Mesothelial cell of epicardium (in vitro differentiated cells): ENCODE measurements at regions not wholly inside any gene's neighbourhood (a gene's known extent, or its start where the extent isn't known, plus 50 kb on each side); places are given as distances from the start of the nearest gene placed in this dataset.
"Not testable (repeated sequence)": the region's sequence is repeated elsewhere in the genome, so short reads cannot be mapped to it uniquely, and the experiment has no call there.

Experiments used
- DNase-seq, 2 experiments: peaks; one replicate each; pipeline ENCODE4 v3.0.0; 2021; ENCODE audit warnings: low spot score in 2 of 2; ENCODE audit not compliant: unreplicated experiment in 2 of 2
- H3K27ac Mint-ChIP-seq: 2 replicates; pipeline ENCODE4 v1.8.0; 2021; ENCODE audit warnings: mixed read lengths
- H3K27me3 Mint-ChIP-seq: 2 replicates; pipeline ENCODE4 v1.8.0; 2021; ENCODE audit warnings: low read depth, mixed read lengths
- H3K36me3 Mint-ChIP-seq: 2 replicates; pipeline ENCODE4 v1.8.0; 2021; ENCODE audit warnings: mixed read lengths
- H3K4me1 Mint-ChIP-seq: 2 replicates; pipeline ENCODE4 v1.8.0; 2021; ENCODE audit warnings: mixed read lengths
- H3K4me3 Mint-ChIP-seq: 2 replicates; pipeline ENCODE4 v1.8.0; 2021; ENCODE audit warnings: mild to moderate bottlenecking, moderate library complexity, mixed read lengths
- H3K9me3 Mint-ChIP-seq: 2 replicates; pipeline ENCODE4 v1.8.0; 2021; ENCODE audit warnings: mixed read lengths
- CTCF ChIP-seq: fragments of 200-600 bp; sonication (generic); IDR thresholded peaks from one replicate; pipeline ENCODE4 v1.5.0; 2021; ENCODE audit warnings: antibody characterized with exemption; ENCODE audit not compliant: unreplicated experiment

- H3K4me1 Mint-ChIP-seq: peaks cover 9% of the 10 kb centered on the region
- TF ChIP-seq CTCF: no peak
- H3K36me3 Mint-ChIP-seq: no peaks in the 10 kb centered on the region
- DNase-seq: no peak
- peaks cover 9% of the 10 kb centered on the region for H3K9me3 Mint-ChIP-seq
- no peak overlapping the region for H3K27ac Mint-ChIP-seq
- no peaks in the 10 kb centered on the region for H3K27me3 Mint-ChIP-seq
- H3K4me3 Mint-ChIP-seq: no peak overlapping the region
Measured at GRCh38 chr5:74441616-74442015, 198.9 kb downstream of the ENC1 start.

GRCh38 chr5:74440341-74440740 lies 200.2 kb downstream of the ENC1 start:
- peaks cover 6% of the 10 kb centered on the region for H3K4me1 Mint-ChIP-seq
- no peaks in the 10 kb centered on the region for H3K27me3 Mint-ChIP-seq
- no peak for TF ChIP-seq CTCF
- H3K4me3 Mint-ChIP-seq: no peak overlapping the region
- DNase-seq: no peak
- H3K27ac Mint-ChIP-seq: no peak overlapping the region
- H3K36me3 Mint-ChIP-seq: no peaks in the 10 kb centered on the region
- peaks cover 13% of the 10 kb centered on the region for H3K9me3 Mint-ChIP-seq

GRCh38 chr5:74437870-74438269 lies 202.7 kb downstream of the ENC1 start:
- DNase-seq, H3K27me3 Mint-ChIP-seq, H3K4me3 Mint-ChIP-seq, H3K27ac Mint-ChIP-seq, H3K36me3 Mint-ChIP-seq: not testable (repeated sequence)
- Mint-ChIP-seq H3K4me1 (peaks cover 22% of the 10 kb centered on the region), H3K9me3 (peaks cover 13% of the 10 kb centered on the region)

- peaks cover 13% of the 10 kb centered on the region for H3K9me3 Mint-ChIP-seq
- no peak overlapping the region for H3K27ac Mint-ChIP-seq
- no peak overlapping the region for H3K4me3 Mint-ChIP-seq
- DNase-seq: no peak
- peaks cover 28% of the 10 kb centered on the region for H3K4me1 Mint-ChIP-seq
- TF ChIP-seq CTCF: no peak
- no peaks in the 10 kb centered on the region for H3K36me3 Mint-ChIP-seq
- no peaks in the 10 kb centered on the region for H3K27me3 Mint-ChIP-seq
Measured at GRCh38 chr5:74433896-74434829, 206.4 kb downstream of the ENC1 start.

GRCh38 chr5:74433255-74433895 lies 207.2 kb downstream of the ENC1 start:
- Mint-ChIP-seq H3K4me3 (no peak overlapping the region), H3K27me3 (no peaks in the 10 kb centered on the region), H3K4me1 (peaks cover 28% of the 10 kb centered on the region), H3K36me3 (no peaks in the 10 kb centered on the region), H3K27ac (peak overlapping the region; percentile 63), H3K9me3 (peaks cover 13% of the 10 kb centered on the region)
- no peak for TF ChIP-seq CTCF
- DNase-seq: no peak

GRCh38 chr5:74432721-74433120 lies 207.8 kb downstream of the ENC1 start:
- H3K4me3 Mint-ChIP-seq: no peak overlapping the region
- TF ChIP-seq CTCF: no peak
- no peak for DNase-seq
- H3K27me3 Mint-ChIP-seq: no peaks in the 10 kb centered on the region
- peaks cover 13% of the 10 kb centered on the region for H3K9me3 Mint-ChIP-seq
- H3K4me1 Mint-ChIP-seq: peaks cover 28% of the 10 kb centered on the region
- H3K27ac Mint-ChIP-seq: no peak overlapping the region
- no peaks in the 10 kb centered on the region for H3K36me3 Mint-ChIP-seq
